HUES6 (cell line): ENCODE measurements at regions not wholly inside any gene's neighbourhood (a gene's known extent, or its start where the extent isn't known, plus 50 kb on each side); places are given as distances from the start of the nearest gene placed in this dataset.
"Not testable (repeated sequence)": the region's sequence is repeated elsewhere in the genome, so short reads cannot be mapped to it uniquely, and the experiment has no call there.

Experiments
- H3K27ac ChIP-seq: 2 replicates; pipeline ENCODE4 v1.7.0; 2013; ENCODE audit warnings: low read depth, mild to moderate bottlenecking, low read length, inconsistent platforms
- H3K27me3 ChIP-seq: 2 replicates; pipeline ENCODE4 v1.6.1; 2013; ENCODE audit warnings: low read length; ENCODE audit not compliant: control insufficient read depth, insufficient read depth
- H3K36me3 ChIP-seq: 2 replicates; pipeline ENCODE4 v1.6.1; 2013; ENCODE audit warnings: low read length; ENCODE audit not compliant: control insufficient read depth, insufficient read depth
- H3K4me1 ChIP-seq: 2 replicates; pipeline ENCODE4 v1.6.1; 2013; ENCODE audit warnings: low read length; ENCODE audit not compliant: control insufficient read depth, insufficient read depth
- H3K4me3 ChIP-seq: 2 replicates; pipeline ENCODE4 v1.5.1; 2013; ENCODE audit warnings: low read depth, low read length
- H3K9ac ChIP-seq: one replicate; pipeline ENCODE4 v1.6.1; 2013; ENCODE audit warnings: mild to moderate bottlenecking, low read length
- H3K9me3 ChIP-seq: 2 replicates; pipeline ENCODE4 v1.6.1; 2013; ENCODE audit warnings: low read depth, low read length; ENCODE audit not compliant: control insufficient read depth, insufficient read depth

DNA sequence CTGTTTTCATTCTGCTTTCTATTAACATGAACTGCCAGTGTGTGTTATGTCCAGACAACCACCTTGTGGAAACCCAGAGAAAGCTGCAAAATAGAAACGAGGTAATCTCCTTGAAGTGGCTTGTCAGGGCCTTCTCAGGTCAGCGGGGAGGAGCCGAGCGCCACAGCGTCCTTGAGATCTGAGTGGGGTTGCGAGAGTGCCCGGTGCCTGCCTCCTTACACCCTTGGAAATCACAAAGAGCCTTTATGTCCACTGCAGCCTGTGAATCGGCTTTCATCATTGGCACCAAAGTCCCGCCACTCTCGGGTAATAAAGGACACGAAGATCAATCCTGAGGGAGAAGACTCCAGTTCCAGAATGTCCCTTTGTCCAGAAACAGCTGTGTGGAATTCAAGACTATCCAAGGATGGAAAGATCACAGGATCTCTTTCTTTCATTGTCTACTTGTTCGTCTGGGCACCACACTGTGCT lies 135.2 kb downstream of the HRH4 start:
- no peaks in the 10 kb centered on the region for H3K4me1 ChIP-seq
- peaks cover 11% of the 10 kb centered on the region for H3K9me3 ChIP-seq
- no peak overlapping the region for H3K4me3 ChIP-seq
- H3K27me3 ChIP-seq = no peaks in the 10 kb centered on the region; the same call in 1 of the 2 replicates
- no peak overlapping the region for H3K9ac ChIP-seq
- H3K36me3 ChIP-seq = no peaks in the 10 kb centered on the region
- no peak overlapping the region for H3K27ac ChIP-seq

- Histone ChIP-seq H3K27ac (no peak overlapping the region), H3K4me3 (no peak overlapping the region), H3K9ac (no peak overlapping the region), H3K4me1 (peaks cover 4% of the 10 kb centered on the region; the same call in 1 of the 2 replicates), H3K9me3 (no peaks in the 10 kb centered on the region), H3K36me3 (no peaks in the 10 kb centered on the region), H3K27me3 (no peaks in the 10 kb centered on the region; the same call in 1 of the 2 replicates)
Observed at GRCh38 chr18:24600076-24600654, 139.7 kb downstream of the HRH4 start.

DNA sequence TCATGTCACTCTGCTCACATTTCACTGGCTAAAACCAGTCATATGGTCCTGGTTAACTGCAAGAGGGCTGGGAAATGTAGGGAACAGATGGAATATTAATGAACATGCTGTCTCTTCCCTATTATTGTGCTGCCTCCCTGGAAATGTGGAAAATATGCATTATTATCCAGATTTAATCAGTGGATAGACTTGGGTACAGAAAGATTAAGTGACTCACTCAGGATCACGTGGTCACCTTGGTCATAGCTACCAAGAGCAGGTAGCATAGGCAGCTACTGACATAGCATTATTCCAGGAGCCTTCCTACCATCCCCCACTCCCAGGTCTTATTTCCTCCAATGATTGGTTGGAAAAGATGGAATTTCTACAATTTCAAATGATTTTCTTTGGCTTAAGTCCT lies 141.1 kb downstream of the HRH4 start:
- Histone ChIP-seq H3K4me1 (peaks cover 4% of the 10 kb centered on the region; the same call in 1 of the 2 replicates), H3K9me3 (no peaks in the 10 kb centered on the region), H3K36me3 (no peaks in the 10 kb centered on the region), H3K27me3 (no peaks in the 10 kb centered on the region; the same call in 1 of the 2 replicates), H3K4me3 (no peak overlapping the region), H3K27ac (no peak overlapping the region), H3K9ac (no peak overlapping the region)

DNA sequence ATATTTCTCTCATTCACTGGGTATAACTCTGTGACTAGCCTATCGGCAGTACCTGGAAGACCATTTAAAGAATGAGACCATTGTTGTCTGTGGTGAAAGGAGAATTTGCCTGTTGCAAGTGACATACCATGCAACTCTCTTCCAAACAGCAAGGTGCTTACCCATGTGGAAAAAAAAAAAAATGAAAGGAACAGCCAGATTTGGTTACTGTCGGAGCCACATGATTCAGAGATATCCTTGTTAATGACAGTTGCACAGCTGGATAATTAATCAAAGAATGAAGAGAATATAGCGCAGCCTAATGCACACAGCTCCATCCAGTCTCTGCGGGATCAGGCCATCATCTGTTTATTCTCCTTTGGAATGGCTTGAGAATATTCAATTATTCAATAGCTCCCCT lies 141.8 kb downstream of the HRH4 start:
- no peak overlapping the region for H3K9ac ChIP-seq
- no peaks in the 10 kb centered on the region for H3K9me3 ChIP-seq
- H3K4me1 ChIP-seq = peaks cover 4% of the 10 kb centered on the region; the same call in 1 of the 2 replicates
- no peaks in the 10 kb centered on the region; the same call in 1 of the 2 replicates for H3K27me3 ChIP-seq
- no peaks in the 10 kb centered on the region for H3K36me3 ChIP-seq
- no peak overlapping the region for H3K27ac ChIP-seq
- H3K4me3 ChIP-seq = no peak overlapping the region

DNA sequence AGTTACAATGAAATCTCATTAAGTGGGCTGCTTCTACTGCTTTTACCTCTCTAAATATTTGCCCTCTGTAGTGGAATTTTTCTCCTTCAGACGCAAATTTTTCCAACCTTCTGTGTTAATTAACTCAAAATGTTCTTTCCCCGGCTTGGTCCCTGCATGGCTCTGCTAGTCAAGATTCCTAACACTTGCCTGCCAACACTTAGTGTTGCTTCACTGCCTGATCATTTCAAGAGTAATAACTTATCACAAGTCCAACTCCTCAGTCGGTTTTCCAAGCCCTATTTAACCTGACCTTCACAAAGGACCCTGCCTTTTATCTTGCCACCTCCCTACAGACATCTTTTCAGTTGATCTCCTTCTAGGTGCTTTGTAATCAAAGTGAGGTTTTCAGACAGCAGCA lies 142.7 kb downstream of the HRH4 start:
- H3K27me3 ChIP-seq = no peaks in the 10 kb centered on the region

DNA sequence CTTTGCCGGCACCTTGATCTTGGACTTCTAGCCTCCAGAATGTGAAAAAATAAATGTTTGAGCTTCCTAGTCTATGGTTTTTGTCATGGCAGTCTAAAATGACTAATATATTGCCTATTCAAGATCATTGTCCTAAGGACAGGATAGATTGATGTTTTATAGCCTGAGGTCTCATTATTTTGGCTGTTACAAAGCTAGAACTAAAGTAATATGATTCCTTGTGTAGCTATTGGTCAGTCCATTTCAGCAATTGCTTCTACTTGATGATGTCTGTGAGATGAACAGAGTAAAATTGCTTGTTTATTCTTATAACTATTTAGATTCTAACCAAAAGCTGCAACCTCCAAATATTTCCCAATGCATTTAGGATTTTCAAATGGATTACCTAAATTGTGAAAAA lies 145.0 kb downstream of the HRH4 start:
- no peak overlapping the region for H3K4me3 ChIP-seq

More for the DNA sequence above, 142.7 kb downstream of the HRH4 start:
- Histone ChIP-seq H3K9ac (no peak overlapping the region), H3K4me1 (peaks cover 4% of the 10 kb centered on the region; the same call in 1 of the 2 replicates), H3K4me3 (no peak overlapping the region), H3K9me3 (no peaks in the 10 kb centered on the region), H3K36me3 (no peaks in the 10 kb centered on the region), H3K27ac (no peak overlapping the region)

DNA sequence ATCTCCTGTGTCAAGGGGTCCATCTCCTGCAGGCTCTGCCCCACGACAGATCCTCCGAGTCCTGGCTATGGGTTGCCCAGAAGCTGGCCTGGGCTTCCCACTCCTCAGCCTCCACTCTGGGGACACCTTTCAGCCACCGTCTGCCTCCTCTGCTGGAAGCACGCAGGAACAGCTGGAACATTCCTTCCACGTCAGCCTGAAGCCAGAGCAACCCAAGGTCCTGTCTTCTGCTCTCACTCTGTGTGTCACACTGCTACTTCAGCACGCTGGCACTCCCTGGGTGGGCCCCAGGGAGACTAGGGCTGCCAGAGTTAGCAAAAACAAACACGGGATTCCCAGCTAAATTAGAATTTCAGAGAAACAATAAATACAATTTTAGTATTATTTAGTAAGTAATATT lies 148.8 kb downstream of the HRH4 start:
- Histone ChIP-seq H3K4me3 (no peak overlapping the region), H3K9me3 (no peaks in the 10 kb centered on the region), H3K9ac (no peak overlapping the region), H3K27me3 (no peaks in the 10 kb centered on the region), H3K36me3 (no peaks in the 10 kb centered on the region), H3K4me1 (peaks cover 5% of the 10 kb centered on the region), H3K27ac (no peak overlapping the region)

More for the DNA sequence above, 145.0 kb downstream of the HRH4 start:
- H3K27ac ChIP-seq = no peak overlapping the region
- H3K4me1 ChIP-seq = peaks cover 4% of the 10 kb centered on the region; the same call in 1 of the 2 replicates
- no peak overlapping the region for H3K9ac ChIP-seq
- no peaks in the 10 kb centered on the region for H3K27me3 ChIP-seq
- no peaks in the 10 kb centered on the region for H3K9me3 ChIP-seq
- no peaks in the 10 kb centered on the region for H3K36me3 ChIP-seq

- Histone ChIP-seq H3K9ac (no peak overlapping the region), H3K9me3 (no peaks in the 10 kb centered on the region), H3K4me3 (no peak overlapping the region), H3K27me3 (no peaks in the 10 kb centered on the region), H3K36me3 (no peaks in the 10 kb centered on the region), H3K27ac (no peak overlapping the region), H3K4me1 (peaks cover 5% of the 10 kb centered on the region)
Observed at GRCh38 chr18:24611075-24611474, 150.6 kb downstream of the HRH4 start.

- Histone ChIP-seq H3K4me3 (no peak overlapping the region), H3K9me3 (no peaks in the 10 kb centered on the region; the same call in 1 of the 2 replicates), H3K27me3 (no peaks in the 10 kb centered on the region), H3K9ac (no peak overlapping the region), H3K36me3 (no peaks in the 10 kb centered on the region), H3K4me1 (peaks cover 5% of the 10 kb centered on the region), H3K27ac (no peak overlapping the region)
Observed at GRCh38 chr18:24613896-24614640, 153.6 kb downstream of the HRH4 start.

GRCh38 chr18:24616653-24617052 lies 156.2 kb downstream of the HRH4 start:
- Histone ChIP-seq H3K4me3 (no peak overlapping the region), H3K4me1 (no peaks in the 10 kb centered on the region), H3K9ac (no peak overlapping the region), H3K27ac (no peak overlapping the region), H3K27me3 (no peaks in the 10 kb centered on the region), H3K36me3 (no peaks in the 10 kb centered on the region), H3K9me3 (no peaks in the 10 kb centered on the region; the same call in 1 of the 2 replicates)

DNA sequence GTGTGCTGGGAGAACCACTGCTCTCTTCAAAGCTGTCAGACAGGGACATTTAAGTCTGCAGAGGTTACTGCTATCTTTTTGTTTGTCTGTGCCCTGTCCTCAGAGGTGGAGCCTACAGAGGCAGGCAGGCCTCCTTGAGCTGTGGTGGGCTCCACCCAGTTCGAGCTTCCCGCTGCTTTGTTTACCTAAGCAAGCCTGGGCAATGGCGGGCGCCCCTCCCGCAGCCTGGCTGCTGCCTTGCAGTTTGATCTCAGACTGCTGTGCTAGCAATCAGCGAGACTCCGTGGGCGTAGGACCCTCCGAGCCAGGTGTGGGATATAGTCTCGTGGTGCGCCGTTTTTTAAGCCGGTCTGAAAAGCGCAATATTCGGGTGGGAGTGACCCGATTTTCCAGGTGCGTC lies 164.0 kb downstream of the HRH4 start:
- not testable (repeated sequence) for H3K27ac ChIP-seq, H3K4me1 ChIP-seq, H3K9me3 ChIP-seq, H3K27me3 ChIP-seq, H3K4me3 ChIP-seq, H3K36me3 ChIP-seq, H3K9ac ChIP-seq
